GM23338 (cell line): ENCODE measurements at regions not wholly inside any gene's neighbourhood (a gene's known extent, or its start where the extent isn't known, plus 50 kb on each side); places are given as distances from the start of the nearest gene placed in this dataset.

Experiments
- ATAC-seq: fragments of 200-7000 bp; cut with Tn5 transposase; 3 replicates; pipeline ENCODE4 v1.9.1; 2020
- DNase-seq: peaks from one replicate; pipeline ENCODE4 v3.0.0-alpha.2; 2015; ENCODE audit warnings: low spot score
- H2AFZ ChIP-seq: fragments of 200-600 bp; sonication (generic); 2 replicates; pipeline ENCODE4 v1.8.0; 2016; ENCODE audit warnings: antibody characterized with exemption, mild to moderate bottlenecking, moderate library complexity
- H3F3A ChIP-seq: fragments of 200-600 bp; sonication (generic); replicated peaks from 2 replicates; pipeline ENCODE4 v1.8.0; 2017; ENCODE audit warnings: antibody characterized with exemption, mixed run types, low read depth
- H3K27ac ChIP-seq: fragments of 200-600 bp; sonication (generic); 2 replicates; pipeline ENCODE4 v1.6.1; 2016; ENCODE audit warnings: low read depth
- H3K27me3 ChIP-seq: fragments of 200-600 bp; sonication (generic); 2 replicates; pipeline ENCODE4 v1.8.0; 2016; ENCODE audit warnings: mild to moderate bottlenecking, mixed run types, moderate library complexity; ENCODE audit not compliant: insufficient read depth
- H3K36me3 ChIP-seq: fragments of 200-600 bp; sonication (generic); 2 replicates; pipeline ENCODE4 v1.8.0; 2016; ENCODE audit warnings: mild to moderate bottlenecking; ENCODE audit not compliant: insufficient read depth
- H3K4me1 ChIP-seq: fragments of 200-600 bp; sonication (generic); 2 replicates; pipeline ENCODE4 v1.8.0; 2016; ENCODE audit warnings: mild to moderate bottlenecking, moderate library complexity; ENCODE audit not compliant: insufficient read depth
- H3K4me2 ChIP-seq: fragments of 200-600 bp; sonication (generic); 2 replicates; pipeline ENCODE4 v1.7.1; 2017; ENCODE audit warnings: mixed run types
- H3K4me3 ChIP-seq: fragments of 200-600 bp; sonication (generic); 2 replicates; pipeline ENCODE4 v1.6.1; 2016; ENCODE audit warnings: mixed run types
- H3K79me2 ChIP-seq: fragments of 200-600 bp; sonication (generic); replicated peaks from 2 replicates; pipeline ENCODE4 v1.8.0; 2017; ENCODE audit warnings: mild to moderate bottlenecking; ENCODE audit not compliant: insufficient read depth
- H3K9me2 ChIP-seq: fragments of 200-600 bp; sonication (generic); 2 replicates; pipeline ENCODE4 v1.8.0; 2017; ENCODE audit not compliant: insufficient read depth
- H4K20me1 ChIP-seq: fragments of 200-600 bp; sonication (generic); replicated peaks from 2 replicates; pipeline ENCODE4 v1.8.0; 2017; ENCODE audit warnings: mild to moderate bottlenecking; ENCODE audit not compliant: insufficient read depth
- H3K27ac Mint-ChIP-seq: 2 replicates; pipeline ENCODE4 v1.8.0; 2020; ENCODE audit warnings: inconsistent platforms, mild to moderate bottlenecking, moderate library complexity, mixed read lengths
- H3K27me3 Mint-ChIP-seq: 3 replicates; pipeline ENCODE4 v1.8.0; 2022; ENCODE audit warnings: low read depth, mild to moderate bottlenecking, moderate library complexity, mixed read lengths, inconsistent platforms; ENCODE audit not compliant: insufficient read depth, poor library complexity
- H3K36me3 Mint-ChIP-seq: 3 replicates; pipeline ENCODE4 v1.8.0; 2021; ENCODE audit warnings: low read depth, mild to moderate bottlenecking, inconsistent platforms, moderate library complexity, mixed read lengths
- H3K4me1 Mint-ChIP-seq: 3 replicates; pipeline ENCODE4 v1.8.0; 2020; ENCODE audit warnings: mild to moderate bottlenecking, inconsistent platforms, mixed read lengths
- H3K4me3 Mint-ChIP-seq: 3 replicates; pipeline ENCODE4 v1.8.0; 2021; ENCODE audit warnings: moderate library complexity, mild to moderate bottlenecking, inconsistent platforms, mixed read lengths
- H3K9me3 Mint-ChIP-seq: 3 replicates; pipeline ENCODE4 v1.8.0; 2020; ENCODE audit warnings: moderate library complexity, mild to moderate bottlenecking, inconsistent platforms, mixed read lengths
- CREB1 ChIP-seq: fragments of 250-450 bp; sonication (Bioruptor Pico); IDR thresholded peaks from 2 replicates; pipeline ENCODE4 v1.5.0; 2020; ENCODE audit warnings: low read depth, mild to moderate bottlenecking, moderate library complexity
- JUNB ChIP-seq: IDR thresholded peaks from one replicate; pipeline ENCODE4 v1.6.1; 2016; ENCODE audit warnings: antibody characterized with exemption; ENCODE audit not compliant: unreplicated experiment
- ZNF114 ChIP-seq: fragments of 250-450 bp; sonication (Bioruptor Pico); IDR thresholded peaks from 2 replicates; pipeline ENCODE4 v1.5.0; 2020; ENCODE audit warnings: mild to moderate bottlenecking, moderate library complexity
- ZNF331 ChIP-seq: fragments of 250-450 bp; sonication (Bioruptor Pico); IDR thresholded peaks from 2 replicates; pipeline ENCODE4 v1.5.0; 2020; ENCODE audit warnings: low read depth, mild to moderate bottlenecking, moderate library complexity
- ZNF462 ChIP-seq: fragments of 250-450 bp; sonication (Bioruptor Pico); IDR thresholded peaks from 2 replicates; pipeline ENCODE4 v1.5.0; 2020; ENCODE audit warnings: mild to moderate bottlenecking, moderate library complexity

- Mint-ChIP-seq H3K36me3 (peaks cover 4% of the 10 kb centered on the region; the same call in 1 of the 3 replicates), H3K27ac (no peak overlapping the region), H3K9me3 (peaks cover 8% of the 10 kb centered on the region; the same call in 2 of the 3 replicates), H3K4me1 (no peaks in the 10 kb centered on the region), H3K27me3 (peaks cover 2% of the 10 kb centered on the region), H3K4me3 (no peak overlapping the region)
- no peak overlapping the region for H3K4me3 ChIP-seq
- no peak for ATAC-seq
- no peaks in the 10 kb centered on the region for H3K4me1 ChIP-seq
- H3K36me3 ChIP-seq = no peaks in the 10 kb centered on the region
- no peak overlapping the region for H3K27ac ChIP-seq
- H3F3A ChIP-seq = no peaks in the 10 kb centered on the region
- no peak for TF ChIP-seq ZNF114 (CRISPR knock-in tag)
- TF ChIP-seq ZNF462 (CRISPR knock-in tag) = no peak
- no peak for TF ChIP-seq CREB1 (CRISPR knock-in tag)
- no peak for TF ChIP-seq ZNF331 (CRISPR knock-in tag)
- no peaks in the 10 kb centered on the region for H3K27me3 ChIP-seq
- no peak for DNase-seq
- no peak overlapping the region for H2AFZ ChIP-seq
- H3K4me2 ChIP-seq = no peak overlapping the region
- no peaks in the 10 kb centered on the region for H4K20me1 ChIP-seq
- no peaks in the 10 kb centered on the region for H3K79me2 ChIP-seq
- 0 out of 2 replicates have a peak, but pooled peaks cover 3% of the 10 kb centered on the region for H3K9me2 ChIP-seq
These were observed 478.1 kb downstream of the PREX1 start for GRCh38 chr20:48349656-48350055.

GRCh38 chr20:48348022-48348421 is 479.8 kb downstream of the PREX1 start:
- Mint-ChIP-seq H3K27me3 (peaks cover 2% of the 10 kb centered on the region), H3K4me3 (no peak overlapping the region), H3K36me3 (no peaks in the 10 kb centered on the region), H3K27ac (no peak overlapping the region), H3K9me3 (no peaks in the 10 kb centered on the region; the same call in 2 of the 3 replicates), H3K4me1 (no peaks in the 10 kb centered on the region)
- ATAC-seq = no peak
- no peaks in the 10 kb centered on the region for H3K4me1 ChIP-seq
- H4K20me1 ChIP-seq = no peaks in the 10 kb centered on the region
- H3K9me2 ChIP-seq = 0 out of 2 replicates have a peak, but pooled peaks cover 7% of the 10 kb centered on the region
- no peaks in the 10 kb centered on the region for H3F3A ChIP-seq
- no peak overlapping the region for H2AFZ ChIP-seq
- DNase-seq = no peak
- no peak overlapping the region for H3K4me3 ChIP-seq
- no peak overlapping the region for H3K4me2 ChIP-seq
- no peak overlapping the region for H3K27ac ChIP-seq
- no peaks in the 10 kb centered on the region for H3K79me2 ChIP-seq
- H3K27me3 ChIP-seq = no peaks in the 10 kb centered on the region
- no peaks in the 10 kb centered on the region for H3K36me3 ChIP-seq
- TF ChIP-seq ZNF462 (CRISPR knock-in tag) (no peak), JUNB (no peak)
